Epithelial cell of proximal tubule (primary cell): ENCODE measurements at regions not wholly inside any gene's neighbourhood (a gene's known extent, or its start where the extent isn't known, plus 50 kb on each side); places are given as distances from the start of the nearest gene placed in this dataset.

ENCODE experiments used
- DNase-seq: peaks from one replicate; pipeline ENCODE4 v3.0.0-alpha.2; 2011; ENCODE audit warnings: low read depth
- H3K4me3 ChIP-seq: 2 replicates; pipeline ENCODE4 v1.5.1; 2011; ENCODE audit warnings: low read depth, mild to moderate bottlenecking, low read length
- TF ChIP-seq, protein P1 (sequence below): conservative IDR thresholded peaks from 2 replicates; pipeline ENCODE4 v1.5.1; 2012; ENCODE audit warnings: low read depth, mild to moderate bottlenecking, low read length

DNA sequence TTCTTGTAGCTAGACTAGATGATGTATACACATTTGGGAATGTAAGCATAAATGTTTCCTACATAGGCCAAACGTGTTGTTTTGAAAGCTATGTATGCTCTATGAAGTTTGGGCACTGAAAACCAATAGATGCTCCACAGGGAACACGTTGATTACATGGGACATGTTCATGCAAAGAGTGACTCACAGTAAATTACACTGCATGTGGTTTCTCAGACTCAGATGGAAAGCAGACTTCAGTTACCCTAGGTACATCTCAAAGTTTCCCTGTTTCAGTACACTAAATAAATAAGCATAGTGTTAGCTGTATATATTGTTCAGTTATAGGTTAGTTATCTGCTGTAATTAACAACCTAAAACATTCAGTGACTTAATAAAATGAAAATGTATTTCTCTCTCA, 301.9 kb upstream of the RUNX1 start:
- H3K4me3 ChIP-seq = no peak overlapping the region
- TF ChIP-seq, protein P1, sequence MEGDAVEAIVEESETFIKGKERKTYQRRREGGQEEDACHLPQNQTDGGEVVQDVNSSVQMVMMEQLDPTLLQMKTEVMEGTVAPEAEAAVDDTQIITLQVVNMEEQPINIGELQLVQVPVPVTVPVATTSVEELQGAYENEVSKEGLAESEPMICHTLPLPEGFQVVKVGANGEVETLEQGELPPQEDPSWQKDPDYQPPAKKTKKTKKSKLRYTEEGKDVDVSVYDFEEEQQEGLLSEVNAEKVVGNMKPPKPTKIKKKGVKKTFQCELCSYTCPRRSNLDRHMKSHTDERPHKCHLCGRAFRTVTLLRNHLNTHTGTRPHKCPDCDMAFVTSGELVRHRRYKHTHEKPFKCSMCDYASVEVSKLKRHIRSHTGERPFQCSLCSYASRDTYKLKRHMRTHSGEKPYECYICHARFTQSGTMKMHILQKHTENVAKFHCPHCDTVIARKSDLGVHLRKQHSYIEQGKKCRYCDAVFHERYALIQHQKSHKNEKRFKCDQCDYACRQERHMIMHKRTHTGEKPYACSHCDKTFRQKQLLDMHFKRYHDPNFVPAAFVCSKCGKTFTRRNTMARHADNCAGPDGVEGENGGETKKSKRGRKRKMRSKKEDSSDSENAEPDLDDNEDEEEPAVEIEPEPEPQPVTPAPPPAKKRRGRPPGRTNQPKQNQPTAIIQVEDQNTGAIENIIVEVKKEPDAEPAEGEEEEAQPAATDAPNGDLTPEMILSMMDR = no peak
- no peak for DNase-seq

DNA sequence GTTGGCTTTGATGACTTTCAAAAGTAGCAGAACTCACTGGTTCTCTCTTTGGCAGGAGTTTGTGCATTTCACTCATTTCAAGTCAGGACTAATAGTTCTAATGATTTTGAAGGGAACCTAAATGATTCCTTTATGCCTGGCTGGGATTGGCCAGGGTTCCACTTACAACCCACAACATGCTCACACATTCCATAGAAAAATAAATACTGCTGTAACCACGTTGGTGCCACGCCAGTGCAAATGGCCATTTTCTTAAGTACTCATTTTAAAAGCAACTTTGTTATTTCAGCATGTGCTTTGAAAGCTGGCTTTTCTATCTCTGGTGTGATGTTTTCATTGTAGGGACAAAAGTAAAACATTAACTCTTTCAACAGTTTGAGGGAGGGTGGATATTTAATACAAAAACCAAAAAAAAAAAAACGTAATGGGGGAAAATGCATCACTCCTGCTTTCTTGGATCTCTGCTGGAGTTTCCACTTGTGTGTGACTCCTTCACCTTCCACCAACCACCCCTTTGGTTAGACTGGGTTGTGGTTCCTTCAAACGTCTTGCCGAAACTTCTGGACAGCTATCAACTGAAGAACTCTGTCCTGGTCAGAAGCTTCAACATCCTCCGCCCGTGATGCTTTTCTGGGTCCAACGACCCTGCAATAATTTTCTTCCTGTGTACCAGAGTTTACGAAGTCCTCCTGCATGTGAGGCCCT, 300.4 kb upstream of the RUNX1 start:
- no peak overlapping the region for H3K4me3 ChIP-seq
- TF ChIP-seq, protein P1 = no peak
- no peak for DNase-seq

DNA sequence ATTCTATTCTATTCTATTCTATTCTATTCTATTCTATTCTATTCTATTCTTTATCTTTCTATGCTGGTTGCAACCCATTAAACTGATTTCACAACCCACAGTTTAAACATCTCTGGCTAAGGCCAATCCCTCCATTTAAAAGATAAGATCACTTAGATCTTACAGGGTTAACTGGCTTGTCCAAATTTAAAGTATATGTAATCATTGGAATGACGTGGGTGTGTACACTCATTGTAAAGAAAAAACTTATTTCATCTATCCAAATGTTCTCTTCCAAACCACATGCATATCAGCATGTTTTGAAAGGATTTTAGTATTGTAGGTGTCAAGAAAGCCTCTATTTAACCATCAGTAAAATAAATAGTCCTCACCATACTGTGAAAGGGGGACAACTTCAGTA, 299.6 kb upstream of the RUNX1 start:
- TF ChIP-seq, protein P1 = no peak
- no peak overlapping the region for H3K4me3 ChIP-seq
- DNase-seq = no peak

DNA sequence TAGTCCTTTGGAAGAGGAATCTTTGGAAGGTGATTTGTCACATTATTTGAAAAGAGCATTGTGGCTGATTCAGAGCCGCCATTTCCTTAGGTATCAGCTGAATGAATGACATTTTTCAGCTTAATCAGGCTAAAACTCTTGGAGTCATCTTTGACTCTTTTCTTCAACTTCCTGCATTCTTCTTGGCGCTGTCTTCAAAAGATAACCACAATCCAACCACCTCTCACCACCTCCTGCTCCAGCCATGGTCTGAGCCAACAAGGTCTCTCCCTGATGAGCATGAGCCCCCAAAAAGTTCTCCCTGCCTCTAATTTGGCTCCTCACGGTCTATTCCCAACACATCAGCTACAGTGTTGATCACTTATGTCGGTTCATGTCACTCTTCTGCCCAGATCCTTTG, 297.6 kb upstream of the RUNX1 start:
- TF ChIP-seq, protein P1 = no peak
- H3K4me3 ChIP-seq = no peak overlapping the region
- DNase-seq = no peak

DNA sequence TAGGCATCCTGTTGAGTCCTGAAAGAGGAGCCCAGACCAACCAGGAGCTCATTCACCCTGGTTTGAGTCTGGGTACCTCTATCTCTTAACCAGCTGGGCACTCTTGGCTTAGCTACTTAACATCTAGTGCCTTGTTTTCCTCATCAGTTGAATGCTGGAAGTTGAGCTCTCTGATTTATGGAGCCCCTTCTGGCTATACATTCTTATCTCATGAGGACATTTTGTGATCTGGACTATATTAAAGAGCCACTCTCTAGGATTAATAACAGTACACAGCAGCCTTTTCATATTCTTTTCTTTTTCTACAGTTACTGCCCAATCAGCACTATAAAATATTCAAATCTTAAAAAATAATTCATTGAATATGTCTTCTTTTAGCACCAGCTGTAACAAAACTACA, 296.9 kb upstream of the RUNX1 start:
- TF ChIP-seq, protein P1 = no peak
- DNase-seq = no peak
- no peak overlapping the region for H3K4me3 ChIP-seq

DNA sequence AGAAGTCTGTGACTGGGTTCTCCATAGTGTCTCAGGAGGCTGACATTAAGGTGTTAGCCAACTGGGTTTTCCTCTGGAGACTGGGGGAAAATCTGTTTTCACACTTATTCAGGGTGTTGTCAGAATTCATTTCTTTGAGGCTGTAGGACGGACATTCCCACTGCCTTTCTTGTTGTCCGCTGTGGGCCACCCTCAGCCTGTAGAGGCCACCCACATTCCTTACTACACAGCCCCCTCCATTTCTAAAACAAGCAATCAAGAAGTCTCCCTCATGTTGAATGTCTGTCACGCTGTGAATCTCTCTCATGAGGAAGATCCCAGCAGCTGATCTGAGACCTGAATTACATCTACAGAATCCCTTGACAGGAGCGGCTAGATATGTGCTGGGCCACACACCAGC, 295.5 kb upstream of the RUNX1 start:
- no peak for DNase-seq
- TF ChIP-seq, protein P1 = no peak
- no peak overlapping the region for H3K4me3 ChIP-seq
